ENCODE measurements at regions not wholly inside any gene's neighbourhood (a gene's known extent, or its start where the extent isn't known, plus 50 kb on each side); places are given as distances from the start of the nearest gene placed in this dataset.

DNA sequence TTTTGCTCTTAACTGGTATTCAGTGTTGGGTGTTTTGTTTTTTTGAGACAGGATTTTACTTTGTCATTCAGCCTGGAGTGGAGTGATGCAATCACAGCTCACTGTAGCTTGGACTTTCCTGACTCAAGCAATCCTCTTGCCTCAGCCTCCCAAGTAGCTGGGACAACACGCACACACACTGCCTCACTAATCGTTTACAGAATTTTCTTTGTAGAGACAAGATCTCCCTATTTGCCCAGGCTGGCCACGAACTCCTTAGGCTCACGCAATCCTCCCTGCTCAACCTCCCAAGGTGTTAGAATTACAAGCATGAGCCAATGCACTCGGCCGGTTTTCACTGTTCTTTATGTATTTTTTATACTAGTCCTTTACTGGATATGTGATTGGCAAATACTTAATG is 51.0 kb upstream of the IGLL5 start:
- no peak overlapping the region for H3K4me3 Mint-ChIP-seq
- H3K36me3 ChIP-seq (ENCODE audit: insufficient read depth, low read length), result no peaks in the 10 kb centered on the region
- no peaks in the 10 kb centered on the region for H3K9me3 ChIP-seq (ENCODE audit: low read length)
- peaks cover 0 to 3% of the 10 kb centered on the region in 2 donors for H3K27me3 Mint-ChIP-seq
- peak overlapping the region in 1 of 8 donors; percentile 4 for H3K27ac Mint-ChIP-seq
- no peak for DNase-seq
- no peaks in the 10 kb centered on the region for H3K27me3 ChIP-seq (ENCODE audit: insufficient read depth, low read length, poor library complexity, severe bottlenecking)
- peaks cover 12% of the 10 kb centered on the region for H3K4me1 ChIP-seq (ENCODE audit: insufficient read depth, low read length)
- ChIA-PET POLR2A (no interaction called here), CTCF (interaction anchor here (1.7 kb wide), 1 partner anchor 83 kb away, joined by 6 read pairs; no protein-coding TSS in a partner anchor)
- H3K9me3 Mint-ChIP-seq, result peaks cover 0 to 3% (median 2%) of the 10 kb centered on the region in 5 donors
- H3K4me3 ChIP-seq (ENCODE audit: low read length), result no peak overlapping the region
- peaks cover 1 to 40% (median 2%) of the 10 kb centered on the region in 3 donors for H3K36me3 Mint-ChIP-seq
- H3K4me1 Mint-ChIP-seq, result peaks cover 30 to 52% (median 39%) of the 10 kb centered on the region in 3 donors
- H3K27ac ChIP-seq (ENCODE audit: low read depth, low read length), result no peak overlapping the region
